Liver (tissue), 8 donors: ENCODE measurements at regions not wholly inside any gene's neighbourhood (a gene's known extent, or its start where the extent isn't known, plus 50 kb on each side); places are given as distances from the start of the nearest gene placed in this dataset.

Experiments
- DNase-seq: peaks from one replicate; pipeline ENCODE4 v3.0.0-alpha.2; 2017; ENCODE audit warnings: low spot score
- H3K27ac ChIP-seq, 2 donors: one replicate each; pipeline ENCODE4 v1.7.0; 2013; ENCODE audit warnings: inconsistent platforms in 2 of 2, low read length in 2 of 2, control low read depth in 1 of 2, low read depth in 1 of 2, mild to moderate bottlenecking in 1 of 2
- H3K27me3 ChIP-seq, 4 donors: one replicate each; pipeline versions ENCODE4 v1.6.1 to v1.7.0; 2013; ENCODE audit warnings: low read length in 3 of 4, inconsistent platforms in 1 of 4, mild to moderate bottlenecking in 1 of 4, moderate library complexity in 1 of 4; ENCODE audit not compliant: control insufficient read depth in 4 of 4, insufficient read depth in 4 of 4
- H3K36me3 ChIP-seq, 4 donors: one replicate each; pipeline versions ENCODE4 v1.6.1 to v1.7.0; 2013; ENCODE audit warnings: low read length in 3 of 4, mild to moderate bottlenecking in 3 of 4, low read depth in 1 of 4, moderate library complexity in 1 of 4; ENCODE audit not compliant: control insufficient read depth in 4 of 4, insufficient read depth in 3 of 4
- H3K4me1 ChIP-seq, 4 donors: one replicate each; pipeline versions ENCODE4 v1.6.1 to v1.7.0; 2013; ENCODE audit warnings: low read length in 3 of 4, mild to moderate bottlenecking in 3 of 4, moderate library complexity in 1 of 4; ENCODE audit not compliant: control insufficient read depth in 4 of 4, insufficient read depth in 4 of 4
- H3K4me3 ChIP-seq, 3 donors: one replicate each; pipeline versions ENCODE4 v1.6.1 to v1.7.0; 2013; ENCODE audit warnings: low read length in 3 of 3, control low read depth in 1 of 3, low read depth in 1 of 3, mild to moderate bottlenecking in 1 of 3
- H3K9ac ChIP-seq, 2 donors: one replicate each; pipeline ENCODE4 v1.7.0; 2013; ENCODE audit warnings: low read length in 2 of 2, mild to moderate bottlenecking in 2 of 2, moderate library complexity in 2 of 2, control low read depth in 1 of 2, low read depth in 1 of 2
- H3K9me3 ChIP-seq, 4 donors: one replicate each; pipeline versions ENCODE4 v1.6.1 to v1.7.0; 2013; ENCODE audit warnings: low read length in 3 of 4; ENCODE audit not compliant: control insufficient read depth in 4 of 4
- EGR1 ChIP-seq, 2 donors: IDR thresholded peaks; 2 replicates each; pipeline ENCODE4 v1.6.1; 2016 to 2018; ENCODE audit warnings: antibody characterized with exemption in 2 of 2, low read depth in 2 of 2
- FOXA1 ChIP-seq: IDR thresholded peaks from 2 replicates; pipeline ENCODE4 v1.6.1; 2016; ENCODE audit warnings: antibody characterized with exemption
- FOXA2 ChIP-seq: IDR thresholded peaks from 2 replicates; pipeline ENCODE4 v1.6.1; 2016; ENCODE audit warnings: antibody characterized with exemption
- GABPA ChIP-seq, 2 donors: IDR thresholded peaks in 1 of 2; conservative IDR thresholded peaks in 1 of 2; 2 replicates each; pipeline ENCODE4 v1.6.1; 2016; ENCODE audit warnings: antibody characterized with exemption in 2 of 2, mild to moderate bottlenecking in 1 of 2, moderate library complexity in 1 of 2
- HNF4A ChIP-seq, 2 donors: conservative IDR thresholded peaks; 2 replicates each; pipeline ENCODE4 v1.6.1; 2016; ENCODE audit warnings: antibody characterized with exemption in 2 of 2, mild to moderate bottlenecking in 2 of 2
- HNF4G ChIP-seq: IDR thresholded peaks from 2 replicates; pipeline ENCODE4 v1.6.1; 2016; ENCODE audit warnings: antibody characterized with exemption
- JUND ChIP-seq, 2 donors: IDR thresholded peaks; 2 replicates each; pipeline ENCODE4 v1.6.1; 2016; ENCODE audit warnings: antibody characterized with exemption in 2 of 2
- NR2F2 ChIP-seq: IDR thresholded peaks from 2 replicates; pipeline ENCODE4 v1.6.1; 2016; ENCODE audit warnings: antibody characterized with exemption
- RAD21 ChIP-seq, 2 donors: IDR thresholded peaks; 2 replicates each; pipeline ENCODE4 v1.6.1; 2016; ENCODE audit warnings: antibody characterized with exemption in 2 of 2, mild to moderate bottlenecking in 2 of 2
- RXRA ChIP-seq, 2 donors: IDR thresholded peaks; 2 replicates each; pipeline ENCODE4 v1.6.1; 2017 to 2018; ENCODE audit warnings: antibody characterized with exemption in 2 of 2, mild to moderate bottlenecking in 1 of 2
- SP1 ChIP-seq: IDR thresholded peaks from 2 replicates; pipeline ENCODE4 v1.6.1; 2018; ENCODE audit warnings: antibody characterized with exemption, mild to moderate bottlenecking
- TAF1 ChIP-seq: conservative IDR thresholded peaks from 2 replicates; pipeline ENCODE4 v1.6.1; 2016; ENCODE audit warnings: antibody characterized with exemption, mild to moderate bottlenecking
- YY1 ChIP-seq: IDR thresholded peaks from 2 replicates; pipeline ENCODE4 v1.6.1; 2016; ENCODE audit warnings: antibody characterized with exemption, mild to moderate bottlenecking
- WGBS: extraction: QIAGEN DNeasy Blood & Tissue Kit; methylation state at CpG from one replicate; pipeline ENCODE4 v1.1.7; 2013; 5-methylcytosine and 5-hydroxymethylcytosine counted together
- TF ChIP-seq, protein P1 (sequence below): IDR thresholded peaks from 2 replicates; pipeline ENCODE4 v1.6.1; 2016; ENCODE audit warnings: antibody characterized with exemption, mild to moderate bottlenecking
- TF ChIP-seq, protein P2 (sequence below): IDR thresholded peaks from 2 replicates; pipeline ENCODE4 v1.6.1; 2016; ENCODE audit warnings: antibody characterized with exemption
- TF ChIP-seq, protein P3 (sequence below): fragments of 150-350 bp; IDR thresholded peaks from 2 replicates; pipeline ENCODE4 v1.5.1; 2017; ENCODE audit warnings: improper control_type of control experiment, low read depth, low read length; ENCODE audit not compliant: missing input control
- TF ChIP-seq, protein P4 (sequence below): IDR thresholded peaks from 2 replicates; pipeline ENCODE4 v1.6.1; 2016; ENCODE audit warnings: antibody characterized with exemption
- TF ChIP-seq, protein P5 (sequence below): IDR thresholded peaks from 2 replicates; pipeline ENCODE4 v1.6.1; 2016; ENCODE audit warnings: antibody characterized with exemption
- donor health status: healthy.
- donor health status: healthy.
- donor health status: healthy.
- donor health status: healthy.
- donor health status: healthy.

DNA sequence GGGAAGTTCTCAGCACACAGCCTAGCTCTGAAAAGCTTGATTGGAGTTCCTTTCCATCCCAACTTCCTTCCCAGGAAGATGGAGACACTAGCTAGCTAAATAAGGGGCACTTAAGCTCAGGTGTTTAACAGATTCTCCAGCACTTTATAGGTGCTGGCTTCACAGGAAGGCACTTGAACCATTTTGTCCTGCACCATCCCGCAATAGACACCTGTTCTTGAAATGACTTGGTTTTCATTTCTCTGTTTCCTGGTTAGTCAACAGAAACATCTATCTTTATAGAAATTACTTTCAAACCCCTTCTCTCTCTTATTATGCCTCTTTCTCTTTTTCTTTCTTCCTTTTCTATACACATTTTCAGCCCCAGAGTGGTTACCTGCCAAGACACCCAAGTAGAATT, 409.9 kb upstream of the ZFHX3 start:
- TF ChIP-seq, protein P1, sequence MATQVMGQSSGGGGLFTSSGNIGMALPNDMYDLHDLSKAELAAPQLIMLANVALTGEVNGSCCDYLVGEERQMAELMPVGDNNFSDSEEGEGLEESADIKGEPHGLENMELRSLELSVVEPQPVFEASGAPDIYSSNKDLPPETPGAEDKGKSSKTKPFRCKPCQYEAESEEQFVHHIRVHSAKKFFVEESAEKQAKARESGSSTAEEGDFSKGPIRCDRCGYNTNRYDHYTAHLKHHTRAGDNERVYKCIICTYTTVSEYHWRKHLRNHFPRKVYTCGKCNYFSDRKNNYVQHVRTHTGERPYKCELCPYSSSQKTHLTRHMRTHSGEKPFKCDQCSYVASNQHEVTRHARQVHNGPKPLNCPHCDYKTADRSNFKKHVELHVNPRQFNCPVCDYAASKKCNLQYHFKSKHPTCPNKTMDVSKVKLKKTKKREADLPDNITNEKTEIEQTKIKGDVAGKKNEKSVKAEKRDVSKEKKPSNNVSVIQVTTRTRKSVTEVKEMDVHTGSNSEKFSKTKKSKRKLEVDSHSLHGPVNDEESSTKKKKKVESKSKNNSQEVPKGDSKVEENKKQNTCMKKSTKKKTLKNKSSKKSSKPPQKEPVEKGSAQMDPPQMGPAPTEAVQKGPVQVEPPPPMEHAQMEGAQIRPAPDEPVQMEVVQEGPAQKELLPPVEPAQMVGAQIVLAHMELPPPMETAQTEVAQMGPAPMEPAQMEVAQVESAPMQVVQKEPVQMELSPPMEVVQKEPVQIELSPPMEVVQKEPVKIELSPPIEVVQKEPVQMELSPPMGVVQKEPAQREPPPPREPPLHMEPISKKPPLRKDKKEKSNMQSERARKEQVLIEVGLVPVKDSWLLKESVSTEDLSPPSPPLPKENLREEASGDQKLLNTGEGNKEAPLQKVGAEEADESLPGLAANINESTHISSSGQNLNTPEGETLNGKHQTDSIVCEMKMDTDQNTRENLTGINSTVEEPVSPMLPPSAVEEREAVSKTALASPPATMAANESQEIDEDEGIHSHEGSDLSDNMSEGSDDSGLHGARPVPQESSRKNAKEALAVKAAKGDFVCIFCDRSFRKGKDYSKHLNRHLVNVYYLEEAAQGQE = no peak
- TF ChIP-seq FOXA1 (no peak), NR2F2 (no peak), HNF4G (no peak), GABPA (IDR thresholded peaks at IDR 0.05 in 1 of 2, conservative IDR thresholded peaks at IDR 0.05 in 1 of 2) (no peak), EGR1 (IDR thresholded peaks at IDR 0.05; ENCODE audit: low read depth in 2 of 2) (no peak), RXRA (IDR thresholded peaks at IDR 0.05) (no peak), TAF1 (no peak), RAD21 (IDR thresholded peaks at IDR 0.05) (no peak)

DNA sequence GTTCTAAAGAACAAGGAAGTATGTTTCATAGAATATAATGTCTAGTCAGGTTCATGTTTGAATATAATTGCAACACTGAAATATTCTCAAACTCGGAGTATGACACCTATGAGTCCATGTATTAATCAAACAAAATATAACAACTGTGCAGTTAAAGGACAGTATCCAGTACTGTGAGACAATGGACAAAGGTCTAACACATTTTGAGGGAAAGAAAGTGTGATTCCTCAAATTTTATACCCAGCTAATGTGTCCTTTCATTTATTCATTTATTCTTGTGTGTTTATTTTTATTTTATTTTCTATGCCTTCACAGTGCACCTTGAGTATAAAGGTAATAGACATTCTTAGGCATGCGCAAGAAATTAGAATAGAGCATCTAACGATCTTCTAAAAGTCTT, 401.0 kb upstream of the ZFHX3 start:
- H3K4me3 ChIP-seq = no peak overlapping the region
- no peak for DNase-seq
- no peaks in the 10 kb centered on the region for H3K27me3 ChIP-seq
- no peaks in the 10 kb centered on the region for H3K4me1 ChIP-seq
- no peak overlapping the region for H3K27ac ChIP-seq
- peaks cover 7 to 39% (median 11%) of the 10 kb centered on the region in 4 donors for H3K9me3 ChIP-seq
- no peaks in the 10 kb centered on the region for H3K36me3 ChIP-seq
- H3K9ac ChIP-seq = no peak overlapping the region
- TF ChIP-seq, protein P2, sequence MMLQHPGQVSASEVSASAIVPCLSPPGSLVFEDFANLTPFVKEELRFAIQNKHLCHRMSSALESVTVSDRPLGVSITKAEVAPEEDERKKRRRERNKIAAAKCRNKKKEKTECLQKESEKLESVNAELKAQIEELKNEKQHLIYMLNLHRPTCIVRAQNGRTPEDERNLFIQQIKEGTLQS = no peak
- TF ChIP-seq NR2F2 (no peak), HNF4A (conservative IDR thresholded peaks at IDR 0.05) (no peak)
- WGBS = 90% methylated on average over 3 of the region's 3 CpGs

More for the DNA sequence above, 409.9 kb upstream of the ZFHX3 start:
- Histone ChIP-seq H3K36me3 (no peaks in the 10 kb centered on the region), H3K27me3 (no peaks in the 10 kb centered on the region), H3K9ac (no peak overlapping the region), H3K4me1 (no peaks in the 10 kb centered on the region), H3K27ac (no peak overlapping the region), H3K9me3 (peaks cover 0 to 4% (median 2%) of the 10 kb centered on the region in 4 donors), H3K4me3 (no peak overlapping the region)
- DNase-seq = no peak
- 88% methylated on average over 1 of the region's 1 CpG for WGBS

DNA sequence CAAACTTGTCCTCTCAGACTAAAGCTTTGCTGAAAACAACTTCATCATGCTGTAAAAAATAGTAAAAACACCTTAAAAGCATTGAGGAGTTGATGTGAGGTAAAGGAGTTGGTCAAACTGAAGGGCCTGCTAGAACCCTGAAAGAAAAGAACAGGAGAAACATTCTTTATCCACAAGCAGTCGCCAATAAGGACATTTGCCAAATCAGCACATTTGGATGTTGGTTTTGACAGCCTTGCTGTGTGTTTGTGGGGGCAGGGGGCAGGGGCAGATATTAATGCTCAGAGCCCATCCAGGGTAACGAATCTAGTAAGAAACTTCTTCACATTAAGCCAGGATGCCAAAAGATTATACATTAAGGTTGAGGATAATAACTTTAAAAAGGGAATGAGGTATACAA, 399.9 kb upstream of the ZFHX3 start:
- DNase-seq = no peak
- H3K4me3 ChIP-seq = peak overlapping the region in 1 of 3 donors; percentile 17
- H3K36me3 ChIP-seq = no peaks in the 10 kb centered on the region
- 73% methylated on average over 2 of the region's 2 CpGs for WGBS
- no peaks in the 10 kb centered on the region for H3K4me1 ChIP-seq
- H3K9ac ChIP-seq = no peak overlapping the region
- H3K27me3 ChIP-seq = no peaks in the 10 kb centered on the region
- H3K27ac ChIP-seq = no peak overlapping the region
- peaks cover 7 to 37% (median 12%) of the 10 kb centered on the region in 4 donors for H3K9me3 ChIP-seq
- TF ChIP-seq RXRA (IDR thresholded peaks at IDR 0.05) = no peak
- no peak for TF ChIP-seq YY1
- TF ChIP-seq, protein P3, sequence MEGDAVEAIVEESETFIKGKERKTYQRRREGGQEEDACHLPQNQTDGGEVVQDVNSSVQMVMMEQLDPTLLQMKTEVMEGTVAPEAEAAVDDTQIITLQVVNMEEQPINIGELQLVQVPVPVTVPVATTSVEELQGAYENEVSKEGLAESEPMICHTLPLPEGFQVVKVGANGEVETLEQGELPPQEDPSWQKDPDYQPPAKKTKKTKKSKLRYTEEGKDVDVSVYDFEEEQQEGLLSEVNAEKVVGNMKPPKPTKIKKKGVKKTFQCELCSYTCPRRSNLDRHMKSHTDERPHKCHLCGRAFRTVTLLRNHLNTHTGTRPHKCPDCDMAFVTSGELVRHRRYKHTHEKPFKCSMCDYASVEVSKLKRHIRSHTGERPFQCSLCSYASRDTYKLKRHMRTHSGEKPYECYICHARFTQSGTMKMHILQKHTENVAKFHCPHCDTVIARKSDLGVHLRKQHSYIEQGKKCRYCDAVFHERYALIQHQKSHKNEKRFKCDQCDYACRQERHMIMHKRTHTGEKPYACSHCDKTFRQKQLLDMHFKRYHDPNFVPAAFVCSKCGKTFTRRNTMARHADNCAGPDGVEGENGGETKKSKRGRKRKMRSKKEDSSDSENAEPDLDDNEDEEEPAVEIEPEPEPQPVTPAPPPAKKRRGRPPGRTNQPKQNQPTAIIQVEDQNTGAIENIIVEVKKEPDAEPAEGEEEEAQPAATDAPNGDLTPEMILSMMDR = no peak
- TF ChIP-seq, protein P2 = no peak
- no peak for TF ChIP-seq HNF4G
- TF ChIP-seq SP1 = no peak
- no peak for TF ChIP-seq NR2F2
- no peak for TF ChIP-seq EGR1 (IDR thresholded peaks at IDR 0.05; ENCODE audit: low read depth in 2 of 2)
- TF ChIP-seq RAD21 (IDR thresholded peaks at IDR 0.05) = no peak
- no peak for TF ChIP-seq HNF4A (conservative IDR thresholded peaks at IDR 0.05)
- TF ChIP-seq TAF1 = no peak
- no peak for TF ChIP-seq JUND (IDR thresholded peaks at IDR 0.05)
- TF ChIP-seq, protein P4, sequence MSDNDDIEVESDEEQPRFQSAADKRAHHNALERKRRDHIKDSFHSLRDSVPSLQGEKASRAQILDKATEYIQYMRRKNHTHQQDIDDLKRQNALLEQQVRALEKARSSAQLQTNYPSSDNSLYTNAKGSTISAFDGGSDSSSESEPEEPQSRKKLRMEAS = no peak
- TF ChIP-seq GABPA (IDR thresholded peaks at IDR 0.05 in 1 of 2, conservative IDR thresholded peaks at IDR 0.05 in 1 of 2) = no peak
- TF ChIP-seq, protein P5, sequence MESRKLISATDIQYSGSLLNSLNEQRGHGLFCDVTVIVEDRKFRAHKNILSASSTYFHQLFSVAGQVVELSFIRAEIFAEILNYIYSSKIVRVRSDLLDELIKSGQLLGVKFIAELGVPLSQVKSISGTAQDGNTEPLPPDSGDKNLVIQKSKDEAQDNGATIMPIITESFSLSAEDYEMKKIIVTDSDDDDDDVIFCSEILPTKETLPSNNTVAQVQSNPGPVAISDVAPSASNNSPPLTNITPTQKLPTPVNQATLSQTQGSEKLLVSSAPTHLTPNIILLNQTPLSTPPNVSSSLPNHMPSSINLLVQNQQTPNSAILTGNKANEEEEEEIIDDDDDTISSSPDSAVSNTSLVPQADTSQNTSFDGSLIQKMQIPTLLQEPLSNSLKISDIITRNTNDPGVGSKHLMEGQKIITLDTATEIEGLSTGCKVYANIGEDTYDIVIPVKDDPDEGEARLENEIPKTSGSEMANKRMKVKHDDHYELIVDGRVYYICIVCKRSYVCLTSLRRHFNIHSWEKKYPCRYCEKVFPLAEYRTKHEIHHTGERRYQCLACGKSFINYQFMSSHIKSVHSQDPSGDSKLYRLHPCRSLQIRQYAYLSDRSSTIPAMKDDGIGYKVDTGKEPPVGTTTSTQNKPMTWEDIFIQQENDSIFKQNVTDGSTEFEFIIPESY = no peak
- no peak for TF ChIP-seq FOXA2
- no peak for TF ChIP-seq FOXA1
